ENCODE measurements at regions not wholly inside any gene's neighbourhood (a gene's known extent, or its start where the extent isn't known, plus 50 kb on each side); places are given as distances from the start of the nearest gene placed in this dataset.

- TF ChIP-seq CTCF (IDR thresholded peaks at IDR 0.05), result no peak
- TF ChIP-seq POLR2A (IDR thresholded peaks at IDR 0.05), result no peak
Observed at GRCh38 chr16:73845238-73846006, 451.2 kb upstream of the PSMD7 start.
